ENCODE measurements at regions not wholly inside any gene's neighbourhood (a gene's known extent, or its start where the extent isn't known, plus 50 kb on each side); places are given as distances from the start of the nearest gene placed in this dataset.

- H3K27ac ChIP-seq (ENCODE audit: low read depth in 1 of 2, low read length in 2 of 2) = no peak overlapping the region
- H3K4me2 ChIP-seq (replicated peaks; ENCODE audit: extremely low read depth, low read length, poor library complexity, severe bottlenecking) = no peak overlapping the region
- H3K9ac ChIP-seq (ENCODE audit: insufficient read depth, low read length, poor library complexity, severe bottlenecking) = no peak overlapping the region
- H3K36me3 Mint-ChIP-seq = no peaks in the 10 kb centered on the region
- H3K79me2 ChIP-seq (ENCODE audit: insufficient read depth, low read length) = no peaks in the 10 kb centered on the region
- DNase-seq = no peak
- H3K4me3 ChIP-seq (replicated peaks in 1 of 3; ENCODE audit: low read depth in 2 of 3, low read length in 3 of 3) = no peak overlapping the region
- H3K9me3 ChIP-seq (replicated peaks in 1 of 2; ENCODE audit: control insufficient read depth in 1 of 2, insufficient read depth in 1 of 2, low read length in 2 of 2) = no peaks in the 10 kb centered on the region
- TF ChIP-seq CTCF (IDR thresholded peaks at IDR 0.05) = no peak
- no peaks in the 10 kb centered on the region for H3K4me1 Mint-ChIP-seq
- H3K4me1 ChIP-seq (ENCODE audit: control insufficient read depth in 1 of 2, insufficient read depth in 2 of 2, low read length in 2 of 2) = no peaks in the 10 kb centered on the region
- H2AFZ ChIP-seq (ENCODE audit: insufficient read depth, low read depth, low read length, poor library complexity, severe bottlenecking) = no peak overlapping the region
- WGBS (ENCODE audit: insufficient coverage) = 100% methylated on average over 1 of the region's 1 CpG
- peaks cover 0 to 8% (median 3%) of the 10 kb centered on the region in 7 donors for H3K9me3 Mint-ChIP-seq
- no peaks in the 10 kb centered on the region for H3K36me3 ChIP-seq (replicated peaks in 1 of 2; ENCODE audit: control insufficient read depth in 1 of 2, insufficient read depth in 2 of 2, low read length in 2 of 2)
- no peak overlapping the region for H3K4me3 Mint-ChIP-seq
- H3K27me3 ChIP-seq (ENCODE audit: control insufficient read depth in 2 of 2, insufficient read depth in 2 of 2, low read length in 2 of 2) = no peaks in the 10 kb centered on the region
- H3K27ac Mint-ChIP-seq = no peak overlapping the region
- intact Hi-C loops (cut with micrococcal nuclease) = no loop called here
- no peaks in the 10 kb centered on the region for H4K20me1 ChIP-seq (ENCODE audit: insufficient read depth, low read length)
- peaks cover 0 to 2% (median 0%) of the 10 kb centered on the region in 3 donors for H3K27me3 Mint-ChIP-seq (ENCODE audit: low read depth in 3 of 3)
Observed at GRCh38 chr4:17030543-17030942, 132.1 kb upstream of the LDB2 start.

- H3K4me3 ChIP-seq (replicated peaks in 1 of 3; ENCODE audit: low read depth in 2 of 3, low read length in 3 of 3) = no peak overlapping the region
- no peaks in the 10 kb centered on the region for H3K36me3 ChIP-seq (replicated peaks in 1 of 2; ENCODE audit: control insufficient read depth in 1 of 2, insufficient read depth in 2 of 2, low read length in 2 of 2)
- no peak overlapping the region for H3K4me2 ChIP-seq (replicated peaks; ENCODE audit: extremely low read depth, low read length, poor library complexity, severe bottlenecking)
- H3K4me3 Mint-ChIP-seq = no peak overlapping the region
- no peaks in the 10 kb centered on the region for H3K4me1 ChIP-seq (ENCODE audit: control insufficient read depth in 1 of 2, insufficient read depth in 2 of 2, low read length in 2 of 2)
- no peak overlapping the region for H3K27ac Mint-ChIP-seq
- intact Hi-C loops (cut with micrococcal nuclease) = no loop called here
- no peak for DNase-seq
- H3K27me3 ChIP-seq (ENCODE audit: control insufficient read depth in 2 of 2, insufficient read depth in 2 of 2, low read length in 2 of 2) = no peaks in the 10 kb centered on the region
- no peak overlapping the region for H2AFZ ChIP-seq (ENCODE audit: insufficient read depth, low read depth, low read length, poor library complexity, severe bottlenecking)
- H3K27ac ChIP-seq (ENCODE audit: low read depth in 1 of 2, low read length in 2 of 2) = no peak overlapping the region
- no peaks in the 10 kb centered on the region for H4K20me1 ChIP-seq (ENCODE audit: insufficient read depth, low read length)
- H3K79me2 ChIP-seq (ENCODE audit: insufficient read depth, low read length) = no peaks in the 10 kb centered on the region
- H3K9me3 ChIP-seq (replicated peaks in 1 of 2; ENCODE audit: control insufficient read depth in 1 of 2, insufficient read depth in 1 of 2, low read length in 2 of 2) = no peaks in the 10 kb centered on the region
- H3K9ac ChIP-seq (ENCODE audit: insufficient read depth, low read length, poor library complexity, severe bottlenecking) = no peak overlapping the region
- H3K4me1 Mint-ChIP-seq = no peaks in the 10 kb centered on the region
- H3K9me3 Mint-ChIP-seq = peaks cover 0 to 8% (median 3%) of the 10 kb centered on the region in 7 donors
- TF ChIP-seq CTCF (IDR thresholded peaks at IDR 0.05) = no peak
- H3K36me3 Mint-ChIP-seq = no peaks in the 10 kb centered on the region
- no CpG with 5 or more reads among the region's 2 CpGs for WGBS (ENCODE audit: insufficient coverage)
- H3K27me3 Mint-ChIP-seq (ENCODE audit: low read depth in 3 of 3) = peaks cover 0 to 2% (median 0%) of the 10 kb centered on the region in 3 donors
Observed at GRCh38 chr4:17029964-17030363, 131.5 kb upstream of the LDB2 start.
